IPS DF 19.7 (cell line): ENCODE measurements at regions not wholly inside any gene's neighbourhood (a gene's known extent, or its start where the extent isn't known, plus 50 kb on each side); places are given as distances from the start of the nearest gene placed in this dataset.
"Not testable (repeated sequence)": the region's sequence is repeated elsewhere in the genome, so short reads cannot be mapped to it uniquely, and the experiment has no call there.

Experiments used
- DNase-seq: peaks from one replicate; pipeline ENCODE4 v3.0.0-alpha.2; 2013; ENCODE audit warnings: low read depth, low spot score

DNA sequence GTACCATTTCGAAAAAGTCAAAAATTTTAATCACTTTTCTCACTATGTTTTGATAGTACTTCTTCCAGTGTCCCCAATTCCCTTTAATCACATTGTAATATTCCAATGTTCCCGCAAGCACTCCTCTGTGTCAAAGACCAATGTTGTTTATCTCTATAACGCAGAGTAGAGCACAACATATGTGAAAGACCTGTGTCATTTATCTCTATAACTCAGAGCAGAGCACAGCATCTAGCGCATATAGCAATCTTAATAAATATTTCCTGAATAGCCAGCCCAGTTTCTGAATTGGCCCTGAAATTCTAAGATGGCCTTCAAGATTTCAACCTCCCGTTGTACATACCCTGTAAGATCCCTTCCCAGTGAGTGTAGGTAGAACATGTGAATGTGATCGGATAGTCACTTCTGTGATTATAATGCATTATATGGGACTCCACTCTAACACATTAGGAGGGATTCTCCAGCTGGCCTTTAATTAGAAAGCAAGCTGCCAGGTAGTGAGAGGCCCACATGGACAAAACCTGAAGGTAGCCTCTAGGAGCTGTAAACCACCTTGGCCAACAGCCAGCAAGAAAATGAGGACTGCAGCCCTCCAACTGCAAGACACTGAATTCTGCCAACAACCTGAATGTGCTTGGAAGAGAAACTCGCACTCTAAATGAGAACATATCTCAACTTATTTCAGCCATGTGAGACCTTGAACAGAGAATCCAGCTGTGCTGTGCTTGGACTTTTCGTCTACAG lies 238.8 kb upstream of the SYT10 start:
- DNase-seq: no peak

DNA sequence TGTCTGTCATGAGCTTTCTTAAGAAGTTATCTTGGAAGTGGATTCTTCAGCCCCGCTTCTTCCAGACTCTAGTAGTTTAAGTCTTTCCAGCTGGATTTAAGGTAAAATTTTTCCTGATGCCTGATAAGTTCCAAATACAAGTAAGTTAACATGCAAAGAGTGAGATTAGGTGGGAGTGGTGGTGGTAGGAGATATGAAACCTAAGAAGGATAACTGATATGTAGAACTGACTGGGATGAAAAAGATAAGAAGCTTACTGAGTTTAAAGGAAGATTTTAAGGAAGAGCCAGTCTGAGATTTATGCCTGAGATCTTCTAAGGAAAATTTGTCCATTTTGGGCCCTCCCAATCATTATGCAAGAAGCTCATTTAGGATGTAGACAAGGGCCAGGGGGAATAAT lies 250.9 kb upstream of the SYT10 start:
- no peak for DNase-seq

- no peak for DNase-seq
Measured at GRCh38 chr12:33703221-33703620, 263.6 kb upstream of the SYT10 start.

DNA sequence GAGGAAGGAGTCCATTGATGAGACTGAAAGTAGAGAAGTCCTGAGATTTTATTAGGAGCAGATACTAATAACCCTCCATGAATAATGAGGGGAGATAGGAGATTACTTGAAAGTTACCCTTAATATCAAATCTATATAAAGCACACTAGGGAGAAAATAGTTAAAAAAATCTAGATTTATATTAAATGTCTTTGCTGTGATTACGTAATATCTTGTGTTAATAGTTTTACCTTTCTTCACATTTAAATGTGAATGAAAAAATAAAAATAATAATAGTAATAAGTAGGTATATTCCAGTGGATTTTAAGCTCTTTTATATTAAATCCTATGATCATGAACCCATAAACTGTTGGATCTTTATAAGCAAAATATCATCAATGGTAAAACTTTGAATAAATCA lies 267.3 kb upstream of the SYT10 start:
- DNase-seq: no peak

- no peak for DNase-seq
Measured at GRCh38 chr12:33708935-33709334, 269.3 kb upstream of the SYT10 start.

DNA sequence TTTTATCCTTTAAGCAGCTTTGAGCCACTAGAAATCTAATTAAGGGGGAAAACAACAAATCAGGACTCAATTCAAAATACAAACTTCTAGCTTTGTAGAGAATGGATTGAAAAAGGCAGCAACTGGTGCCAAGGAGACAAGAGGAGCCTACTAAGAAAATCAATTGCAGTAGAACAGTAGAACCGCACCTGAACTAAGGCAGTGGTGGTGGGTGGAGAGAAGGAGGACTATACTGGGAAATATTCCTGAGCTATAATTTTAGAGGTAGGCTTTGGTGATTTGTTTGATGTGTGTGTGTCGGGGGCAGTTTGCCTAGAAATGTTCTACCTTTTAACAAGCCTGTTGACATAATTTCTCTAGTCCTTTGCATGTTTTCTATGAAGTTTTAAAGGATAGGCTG lies 270.9 kb upstream of the SYT10 start:
- DNase-seq: no peak

DNA sequence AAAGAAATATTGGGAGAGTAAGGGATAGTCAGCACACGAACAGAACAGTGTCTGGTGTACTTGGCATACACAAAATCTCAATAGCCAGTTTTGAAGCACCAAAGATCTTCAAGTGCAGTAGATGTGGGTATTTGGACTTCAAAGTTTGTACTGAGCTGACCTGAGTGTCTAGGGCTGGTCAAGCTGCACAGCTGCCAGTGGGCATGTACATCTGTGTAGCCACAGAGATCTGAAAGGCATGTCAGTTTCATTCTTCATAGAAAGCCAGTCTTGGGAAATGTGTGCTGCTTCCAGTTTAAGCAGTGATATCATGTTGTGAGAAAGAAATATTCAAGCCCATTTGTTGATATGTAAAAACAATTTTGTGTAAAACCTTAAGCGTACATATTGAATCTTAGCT lies 279.0 kb upstream of the SYT10 start:
- no peak for DNase-seq

GRCh38 chr12:33721561-33721960 lies 281.9 kb upstream of the SYT10 start:
- DNase-seq: no peak

DNA sequence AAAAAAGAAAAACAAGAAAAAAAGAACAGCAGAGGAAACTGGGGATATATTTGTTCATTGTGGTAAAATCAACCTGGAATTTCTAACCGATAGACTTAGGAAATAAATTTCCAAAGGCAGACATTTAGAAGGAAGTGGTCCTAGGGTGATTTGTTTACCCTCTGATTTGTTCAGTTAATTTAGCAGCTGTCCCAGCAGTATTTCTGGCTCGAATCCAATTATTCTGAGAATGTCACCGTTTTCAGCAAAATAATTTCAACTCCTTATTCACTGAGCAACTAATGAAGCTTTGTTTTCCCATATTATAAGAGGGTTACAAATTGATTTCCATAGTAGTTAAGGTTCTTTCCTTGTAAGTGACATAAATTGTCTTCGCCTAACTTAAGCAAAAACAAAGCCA lies 285.2 kb upstream of the SYT10 start:
- no peak for DNase-seq

DNA sequence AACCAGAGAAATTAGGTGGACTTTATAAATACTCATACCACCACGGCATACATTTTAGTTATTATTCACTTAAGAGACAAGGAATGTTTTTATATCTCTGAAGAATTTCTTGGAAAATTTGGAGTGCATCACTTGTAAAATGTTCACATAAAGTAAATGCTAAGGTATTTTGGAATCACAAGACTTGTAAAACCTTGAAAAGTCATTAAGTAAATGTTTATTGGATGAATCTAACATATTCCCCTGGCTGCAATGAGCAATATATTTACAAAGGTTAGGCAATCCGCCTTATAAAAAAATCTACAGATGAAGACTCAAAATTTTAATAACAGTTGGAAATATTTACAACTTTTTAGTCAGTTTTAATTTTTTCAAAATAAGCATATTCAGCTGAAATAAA lies 287.4 kb upstream of the ALG10 start:
- DNase-seq: no peak

GRCh38 chr12:33752854-33753253 lies 269.4 kb upstream of the ALG10 start:
- no peak for DNase-seq

- no peak for DNase-seq
Measured at GRCh38 chr12:33757701-33758100, 264.6 kb upstream of the ALG10 start.

DNA sequence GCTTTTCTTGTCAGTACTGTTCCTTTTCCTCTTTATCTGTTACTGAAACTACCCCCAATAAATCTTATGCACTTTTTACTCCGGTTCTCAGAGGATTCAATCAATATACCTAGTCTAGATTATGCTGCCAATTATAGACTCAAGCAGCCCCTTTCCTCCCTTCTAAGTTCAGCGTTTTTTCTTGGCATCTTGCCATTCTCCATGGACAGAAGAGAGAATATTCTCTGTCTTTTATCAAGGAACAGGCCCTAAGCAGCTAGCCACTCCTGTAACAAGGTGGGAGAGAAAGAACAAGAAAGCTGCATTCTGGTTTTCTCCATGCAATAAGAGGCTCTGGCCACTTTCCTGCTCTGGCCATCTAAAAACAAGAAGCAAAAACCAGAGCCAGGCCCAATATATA lies 263.0 kb upstream of the ALG10 start:
- DNase-seq: no peak

GRCh38 chr12:33763331-33763730 lies 259.0 kb upstream of the ALG10 start:
- no peak for DNase-seq

GRCh38 chr12:33770652-33771051 lies 251.6 kb upstream of the ALG10 start:
- DNase-seq: no peak

GRCh38 chr12:33771889-33772288 lies 250.4 kb upstream of the ALG10 start:
- no peak for DNase-seq

DNA sequence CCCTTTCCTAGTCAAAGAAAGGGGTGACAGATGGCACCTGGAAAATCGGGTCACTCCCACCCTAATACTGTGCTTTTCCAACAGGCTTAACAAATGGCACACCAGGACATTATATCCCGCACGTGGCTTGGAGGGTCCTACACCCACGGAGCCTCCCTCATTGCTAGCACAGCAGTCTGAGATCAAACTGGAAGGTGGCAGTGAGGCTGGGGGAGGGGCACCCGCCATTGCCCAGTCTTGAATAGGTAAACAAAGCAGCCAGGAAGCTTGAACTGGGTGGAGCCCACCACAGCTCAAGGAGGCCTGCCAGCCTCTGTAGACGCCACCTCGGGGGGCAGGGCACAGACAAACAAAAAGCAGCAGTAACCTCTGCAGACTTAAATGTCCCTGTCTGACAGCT lies 249.2 kb upstream of the ALG10 start:
- not testable (repeated sequence) for DNase-seq

- DNase-seq: no peak
Measured at GRCh38 chr12:33786532-33786931, 235.8 kb upstream of the ALG10 start.

DNA sequence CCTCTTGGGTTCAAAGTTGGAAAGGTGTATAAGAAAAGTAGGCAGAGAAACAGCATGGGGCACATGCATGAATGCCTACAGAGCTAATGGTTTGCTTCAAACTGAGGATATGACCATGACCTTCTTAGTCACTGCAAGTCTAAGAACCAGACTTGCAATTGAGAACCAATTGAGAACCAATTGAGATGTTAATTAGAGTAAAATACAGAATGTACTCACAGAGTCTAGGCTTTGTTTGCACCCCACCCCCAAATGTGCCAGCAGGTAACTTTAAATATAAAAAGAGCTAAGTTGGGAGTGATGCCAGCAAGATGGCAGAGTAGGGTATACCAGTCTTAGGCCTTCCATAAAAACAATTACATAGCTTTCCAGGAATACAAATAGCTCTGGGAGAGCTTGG lies 227.3 kb upstream of the ALG10 start:
- DNase-seq: peak; percentile 5

- DNase-seq: no peak
Measured at GRCh38 chr12:33795536-33795935, 226.8 kb upstream of the ALG10 start.

DNA sequence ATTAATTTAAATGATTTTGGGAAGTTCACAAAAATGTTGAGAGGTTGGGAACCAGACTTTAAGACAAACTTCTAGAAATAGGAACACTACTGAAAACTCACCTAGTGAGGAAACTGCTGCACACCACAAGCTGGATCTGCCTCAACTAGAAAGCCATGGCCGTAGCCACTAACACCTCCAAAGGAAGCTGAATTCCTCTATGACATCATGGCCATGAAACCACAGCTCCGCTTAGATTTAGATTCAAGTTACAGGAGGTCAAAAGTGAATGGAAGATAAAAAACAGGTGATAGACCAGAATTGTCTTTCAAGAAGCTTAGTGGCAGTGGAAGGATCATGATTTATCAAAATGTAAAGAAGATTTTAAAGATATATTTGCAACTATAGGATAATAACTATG lies 208.8 kb upstream of the ALG10 start:
- no peak for DNase-seq

DNA sequence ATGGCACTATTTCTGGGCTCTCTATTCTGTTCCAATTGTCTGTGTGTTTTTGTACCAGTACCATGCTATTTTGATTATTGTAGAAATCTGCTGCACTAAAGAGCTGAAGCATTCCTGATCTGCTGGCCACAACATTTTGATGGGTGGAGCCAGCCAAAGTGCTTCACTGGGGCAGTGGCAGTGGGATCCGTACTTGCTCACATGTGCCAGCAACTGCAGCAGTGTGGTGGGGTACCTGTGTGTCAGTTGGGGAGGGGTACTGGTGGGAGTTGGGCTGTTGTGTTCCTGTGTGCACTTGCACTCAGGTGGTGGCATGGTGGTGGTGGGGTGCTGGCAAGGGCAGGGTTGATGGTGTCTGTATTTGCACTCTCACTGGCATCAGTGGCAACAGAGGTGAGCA lies 204.6 kb upstream of the ALG10 start:
- DNase-seq: no peak

DNA sequence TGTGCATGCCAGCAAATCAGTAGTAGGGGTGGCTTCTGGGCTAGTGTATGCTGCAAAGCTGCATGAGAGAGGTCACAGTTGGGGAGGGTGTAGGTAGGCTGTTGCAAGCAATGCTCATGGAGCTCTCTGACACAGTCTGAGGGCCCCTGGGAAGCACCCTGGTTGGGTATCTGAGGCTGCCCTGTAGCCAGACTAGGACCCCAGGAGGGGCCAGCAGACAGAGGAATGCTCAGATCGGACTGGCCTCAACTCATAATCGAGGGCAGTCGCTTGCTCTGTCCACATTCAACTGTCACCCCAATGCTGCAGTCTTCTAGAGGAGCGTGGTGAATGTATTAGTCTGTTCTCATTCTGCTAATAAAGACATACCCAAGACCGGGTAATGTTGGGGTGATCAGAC lies 204.0 kb upstream of the ALG10 start:
- DNase-seq: no peak

DNA sequence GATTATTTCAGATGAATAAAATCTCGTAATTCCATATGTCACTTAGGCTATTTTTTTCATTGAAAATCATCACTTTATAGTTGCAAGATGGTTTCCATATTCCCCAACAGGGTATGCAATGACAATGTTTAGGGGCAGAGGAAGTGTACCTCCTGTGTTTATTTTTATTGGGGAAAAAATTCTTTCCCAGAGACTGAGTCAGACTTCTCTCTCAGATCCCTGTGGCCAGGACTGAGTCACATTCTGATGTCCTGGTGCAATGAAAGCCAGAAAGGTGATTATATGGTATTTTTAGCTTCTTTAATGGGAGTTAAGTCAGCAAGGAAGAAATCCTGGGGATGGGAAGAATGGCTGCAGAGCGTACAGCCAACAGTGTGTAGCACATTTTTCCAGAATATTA lies 196.9 kb upstream of the ALG10 start:
- DNase-seq: no peak
